ENCODE measurements at regions not wholly inside any gene's neighbourhood (a gene's known extent, or its start where the extent isn't known, plus 50 kb on each side); places are given as distances from the start of the nearest gene placed in this dataset.

GRCh38 chrX:119996069-119996468 is 52.5 kb upstream of the NKAP start:
- H3K27ac Mint-ChIP-seq = no peak overlapping the region
- H3K9me3 Mint-ChIP-seq = no peaks in the 10 kb centered on the region

More at GRCh38 chrX:119996069-119996468, 52.5 kb upstream of the NKAP start:
- Mint-ChIP-seq H3K4me1 (ENCODE audit: low read depth) (no peaks in the 10 kb centered on the region), H3K36me3 (ENCODE audit: low read depth) (no peaks in the 10 kb centered on the region), H3K27me3 (ENCODE audit: insufficient read depth) (peaks cover 30% of the 10 kb centered on the region), H3K4me3 (no peak overlapping the region)
- no peak for DNase-seq
- TF ChIP-seq CTCF (IDR thresholded peaks at IDR 0.05) = no peak

Measured in HFFc6 (cell line).